WTC11 (cell line): ENCODE measurements at regions not wholly inside any gene's neighbourhood (a gene's known extent, or its start where the extent isn't known, plus 50 kb on each side); places are given as distances from the start of the nearest gene placed in this dataset.

Experiments used
- ATAC-seq: fragments of 200-7000 bp; cut with Tn5 transposase; 2 replicates; pipeline ENCODE4 v1.10.0; 2021; ENCODE audit warnings: mild to moderate bottlenecking, moderate library complexity
- CTCF ChIA-PET: fragments of 300-600 bp; sonication (Branson Sonifier 250); formaldehyde crosslinking; loops from one replicate; lab custom pipeline; 2021; ENCODE audit warnings: antibody characterized with exemption; lab: Charles Lee
- POLR2A ChIA-PET: fragments of 350-600 bp; sonication (Branson Sonifier 250); formaldehyde crosslinking; loops from one replicate; lab custom pipeline; 2021; ENCODE audit warnings: antibody characterized with exemption; lab: Charles Lee
- DNase-seq: peaks from one replicate; pipeline ENCODE4 v3.0.0; 2021; ENCODE audit warnings: low spot score
- H3K27ac Mint-ChIP-seq: 2 replicates; pipeline ENCODE4 v1.8.0; 2021; ENCODE audit warnings: mixed read lengths
- H3K27me3 Mint-ChIP-seq: 2 replicates; pipeline ENCODE4 v1.8.0; 2021; ENCODE audit warnings: low read depth, mild to moderate bottlenecking, moderate library complexity, mixed read lengths
- H3K36me3 Mint-ChIP-seq: 2 replicates; pipeline ENCODE4 v1.8.0; 2021; ENCODE audit warnings: mixed read lengths
- H3K4me1 Mint-ChIP-seq: 2 replicates; pipeline ENCODE4 v1.8.0; 2022; ENCODE audit warnings: mixed read lengths
- H3K4me3 Mint-ChIP-seq: 2 replicates; pipeline ENCODE4 v1.8.0; 2021; ENCODE audit warnings: mild to moderate bottlenecking, moderate library complexity, mixed read lengths
- H3K9me3 Mint-ChIP-seq: 2 replicates; pipeline ENCODE4 v1.8.0; 2021; ENCODE audit warnings: mixed read lengths
- AR ChIP-seq: fragments of 250-450 bp; sonication (Bioruptor Pico); IDR thresholded peaks from 2 replicates; pipeline ENCODE4 v1.9.0; 2021; ENCODE audit warnings: mild to moderate bottlenecking
- E2F1 ChIP-seq: sonication (generic); formaldehyde crosslinking; IDR thresholded peaks from 2 replicates; pipeline ENCODE4 v1.8.0; 2022; ENCODE audit warnings: mild to moderate bottlenecking, missing genetic modification reagents
- EMX1 ChIP-seq: fragments of 250-450 bp; sonication (Bioruptor Pico); IDR thresholded peaks from 2 replicates; pipeline ENCODE4 v1.8.0; 2021; ENCODE audit warnings: mild to moderate bottlenecking
- GTF2I ChIP-seq: fragments of 250-450 bp; sonication (Bioruptor Pico); conservative IDR thresholded peaks from 2 replicates; pipeline ENCODE4 v1.4.0; 2021; ENCODE audit warnings: mild to moderate bottlenecking
- NFATC4 ChIP-seq: fragments of 250-450 bp; sonication (Bioruptor Pico); IDR thresholded peaks from 2 replicates; pipeline ENCODE4 v1.9.0; 2021; ENCODE audit warnings: mild to moderate bottlenecking
- ZNF232 ChIP-seq: sonication (generic); formaldehyde crosslinking; IDR thresholded peaks from 2 replicates; pipeline ENCODE4 v1.8.0; 2022; ENCODE audit warnings: mild to moderate bottlenecking, missing genetic modification reagents
- TF ChIP-seq, protein P1 (sequence below): fragments of 250-450 bp; sonication (Bioruptor Pico); IDR thresholded peaks from 2 replicates; pipeline ENCODE4 v1.9.0; 2021; ENCODE audit warnings: mild to moderate bottlenecking, borderline replicate concordance
- TF ChIP-seq, protein P2 (sequence below): sonication (generic); formaldehyde crosslinking; IDR thresholded peaks from 2 replicates; pipeline ENCODE4 v1.8.0; 2022; ENCODE audit warnings: mild to moderate bottlenecking, missing genetic modification reagents
- TF ChIP-seq, protein P3 (sequence below): sonication (generic); formaldehyde crosslinking; IDR thresholded peaks from 2 replicates; pipeline ENCODE4 v1.8.1; 2023; ENCODE audit warnings: mild to moderate bottlenecking, missing genetic modification reagents, moderate library complexity
- TF ChIP-seq, protein P4 (sequence below): sonication (generic); formaldehyde crosslinking; IDR thresholded peaks from 2 replicates; pipeline ENCODE4 v1.8.0; 2023; ENCODE audit warnings: mild to moderate bottlenecking, missing genetic modification reagents

- TF ChIP-seq, protein P1, sequence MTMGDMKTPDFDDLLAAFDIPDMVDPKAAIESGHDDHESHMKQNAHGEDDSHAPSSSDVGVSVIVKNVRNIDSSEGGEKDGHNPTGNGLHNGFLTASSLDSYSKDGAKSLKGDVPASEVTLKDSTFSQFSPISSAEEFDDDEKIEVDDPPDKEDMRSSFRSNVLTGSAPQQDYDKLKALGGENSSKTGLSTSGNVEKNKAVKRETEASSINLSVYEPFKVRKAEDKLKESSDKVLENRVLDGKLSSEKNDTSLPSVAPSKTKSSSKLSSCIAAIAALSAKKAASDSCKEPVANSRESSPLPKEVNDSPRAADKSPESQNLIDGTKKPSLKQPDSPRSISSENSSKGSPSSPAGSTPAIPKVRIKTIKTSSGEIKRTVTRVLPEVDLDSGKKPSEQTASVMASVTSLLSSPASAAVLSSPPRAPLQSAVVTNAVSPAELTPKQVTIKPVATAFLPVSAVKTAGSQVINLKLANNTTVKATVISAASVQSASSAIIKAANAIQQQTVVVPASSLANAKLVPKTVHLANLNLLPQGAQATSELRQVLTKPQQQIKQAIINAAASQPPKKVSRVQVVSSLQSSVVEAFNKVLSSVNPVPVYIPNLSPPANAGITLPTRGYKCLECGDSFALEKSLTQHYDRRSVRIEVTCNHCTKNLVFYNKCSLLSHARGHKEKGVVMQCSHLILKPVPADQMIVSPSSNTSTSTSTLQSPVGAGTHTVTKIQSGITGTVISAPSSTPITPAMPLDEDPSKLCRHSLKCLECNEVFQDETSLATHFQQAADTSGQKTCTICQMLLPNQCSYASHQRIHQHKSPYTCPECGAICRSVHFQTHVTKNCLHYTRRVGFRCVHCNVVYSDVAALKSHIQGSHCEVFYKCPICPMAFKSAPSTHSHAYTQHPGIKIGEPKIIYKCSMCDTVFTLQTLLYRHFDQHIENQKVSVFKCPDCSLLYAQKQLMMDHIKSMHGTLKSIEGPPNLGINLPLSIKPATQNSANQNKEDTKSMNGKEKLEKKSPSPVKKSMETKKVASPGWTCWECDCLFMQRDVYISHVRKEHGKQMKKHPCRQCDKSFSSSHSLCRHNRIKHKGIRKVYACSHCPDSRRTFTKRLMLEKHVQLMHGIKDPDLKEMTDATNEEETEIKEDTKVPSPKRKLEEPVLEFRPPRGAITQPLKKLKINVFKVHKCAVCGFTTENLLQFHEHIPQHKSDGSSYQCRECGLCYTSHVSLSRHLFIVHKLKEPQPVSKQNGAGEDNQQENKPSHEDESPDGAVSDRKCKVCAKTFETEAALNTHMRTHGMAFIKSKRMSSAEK, result no peak
- TF ChIP-seq E2F1 (CRISPR knock-in tag), result no peak
- no peak for TF ChIP-seq GTF2I (CRISPR knock-in tag)
- TF ChIP-seq AR (CRISPR knock-in tag), result no peak
- TF ChIP-seq, all 79 proteins: peak for 0
Observed at GRCh38 chr2:238714038-238714528, 133.8 kb upstream of the TWIST2 start (continued).

DNA sequence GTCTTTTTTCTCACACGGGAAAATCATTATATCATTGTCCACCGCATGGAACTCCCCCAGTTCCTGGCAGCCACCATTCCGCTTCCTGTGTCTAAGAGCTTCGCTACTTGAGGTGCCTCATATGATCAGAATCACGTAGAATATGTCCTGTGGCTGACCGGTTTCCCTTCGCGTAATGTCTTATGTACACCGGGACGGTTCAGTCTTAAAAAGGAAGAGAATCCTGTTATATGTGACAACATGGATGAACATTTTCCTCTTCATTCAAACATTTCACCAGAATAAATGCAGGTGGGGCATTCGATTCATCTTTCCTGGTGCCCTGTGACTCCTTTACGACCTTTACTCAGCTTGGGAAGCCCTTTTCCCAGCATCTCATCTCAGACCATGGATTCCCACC lies 131.7 kb upstream of the TWIST2 start:
- H3K9me3 Mint-ChIP-seq, result no peaks in the 10 kb centered on the region
- H3K27ac Mint-ChIP-seq, result no peak overlapping the region
- no peak overlapping the region for H3K4me3 Mint-ChIP-seq
- no peak for TF ChIP-seq NFATC4 (CRISPR knock-in tag)
- TF ChIP-seq, protein P2, sequence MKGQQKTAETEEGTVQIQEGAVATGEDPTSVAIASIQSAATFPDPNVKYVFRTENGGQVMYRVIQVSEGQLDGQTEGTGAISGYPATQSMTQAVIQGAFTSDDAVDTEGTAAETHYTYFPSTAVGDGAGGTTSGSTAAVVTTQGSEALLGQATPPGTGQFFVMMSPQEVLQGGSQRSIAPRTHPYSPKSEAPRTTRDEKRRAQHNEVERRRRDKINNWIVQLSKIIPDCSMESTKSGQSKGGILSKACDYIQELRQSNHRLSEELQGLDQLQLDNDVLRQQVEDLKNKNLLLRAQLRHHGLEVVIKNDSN (CRISPR knock-in tag), result no peak
- TF ChIP-seq EMX1 (CRISPR knock-in tag), result no peak
- no peak for TF ChIP-seq ZNF232
- TF ChIP-seq, protein P3, sequence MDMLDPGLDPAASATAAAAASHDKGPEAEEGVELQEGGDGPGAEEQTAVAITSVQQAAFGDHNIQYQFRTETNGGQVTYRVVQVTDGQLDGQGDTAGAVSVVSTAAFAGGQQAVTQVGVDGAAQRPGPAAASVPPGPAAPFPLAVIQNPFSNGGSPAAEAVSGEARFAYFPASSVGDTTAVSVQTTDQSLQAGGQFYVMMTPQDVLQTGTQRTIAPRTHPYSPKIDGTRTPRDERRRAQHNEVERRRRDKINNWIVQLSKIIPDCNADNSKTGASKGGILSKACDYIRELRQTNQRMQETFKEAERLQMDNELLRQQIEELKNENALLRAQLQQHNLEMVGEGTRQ (CRISPR knock-in tag), result no peak
- TF ChIP-seq, protein P4, sequence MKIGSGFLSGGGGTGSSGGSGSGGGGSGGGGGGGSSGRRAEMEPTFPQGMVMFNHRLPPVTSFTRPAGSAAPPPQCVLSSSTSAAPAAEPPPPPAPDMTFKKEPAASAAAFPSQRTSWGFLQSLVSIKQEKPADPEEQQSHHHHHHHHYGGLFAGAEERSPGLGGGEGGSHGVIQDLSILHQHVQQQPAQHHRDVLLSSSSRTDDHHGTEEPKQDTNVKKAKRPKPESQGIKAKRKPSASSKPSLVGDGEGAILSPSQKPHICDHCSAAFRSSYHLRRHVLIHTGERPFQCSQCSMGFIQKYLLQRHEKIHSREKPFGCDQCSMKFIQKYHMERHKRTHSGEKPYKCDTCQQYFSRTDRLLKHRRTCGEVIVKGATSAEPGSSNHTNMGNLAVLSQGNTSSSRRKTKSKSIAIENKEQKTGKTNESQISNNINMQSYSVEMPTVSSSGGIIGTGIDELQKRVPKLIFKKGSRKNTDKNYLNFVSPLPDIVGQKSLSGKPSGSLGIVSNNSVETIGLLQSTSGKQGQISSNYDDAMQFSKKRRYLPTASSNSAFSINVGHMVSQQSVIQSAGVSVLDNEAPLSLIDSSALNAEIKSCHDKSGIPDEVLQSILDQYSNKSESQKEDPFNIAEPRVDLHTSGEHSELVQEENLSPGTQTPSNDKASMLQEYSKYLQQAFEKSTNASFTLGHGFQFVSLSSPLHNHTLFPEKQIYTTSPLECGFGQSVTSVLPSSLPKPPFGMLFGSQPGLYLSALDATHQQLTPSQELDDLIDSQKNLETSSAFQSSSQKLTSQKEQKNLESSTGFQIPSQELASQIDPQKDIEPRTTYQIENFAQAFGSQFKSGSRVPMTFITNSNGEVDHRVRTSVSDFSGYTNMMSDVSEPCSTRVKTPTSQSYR, result no peak
- CTCF ChIA-PET, result interaction anchor here (0.8 kb wide), 1 partner anchor 203 kb away, joined by 5 read pairs; no protein-coding TSS in a partner anchor
- no peak for DNase-seq
- H3K27me3 Mint-ChIP-seq, result peaks cover 11% of the 10 kb centered on the region
- H3K36me3 Mint-ChIP-seq, result 0 out of 2 replicates have a peak, but pooled peaks cover 2% of the 10 kb centered on the region
- ATAC-seq, result no peak
- peaks cover 10% of the 10 kb centered on the region for H3K4me1 Mint-ChIP-seq
- POLR2A ChIA-PET, result interaction anchor here (1.0 kb wide), 1 partner anchor 11 kb away, joined by 3 read pairs; no protein-coding TSS in a partner anchor
